Activated CD8-positive, alpha-beta T cell treated with anti-CD3 and anti-CD28 coated beads for 36 hours (primary cell): ENCODE measurements at regions not wholly inside any gene's neighbourhood (a gene's known extent, or its start where the extent isn't known, plus 50 kb on each side); places are given as distances from the start of the nearest gene placed in this dataset.

Experiments
- ATAC-seq: fragments of 200-7000 bp; cut with Tn5 transposase; one replicate; pipeline ENCODE4 v1.10.0; 2021; ENCODE audit warnings: mild to moderate bottlenecking, moderate library complexity
- CTCF ChIA-PET: fragments of 350-600 bp; sonication (Branson Sonifier 250); formaldehyde crosslinking; loops from one replicate; lab custom pipeline; 2021; ENCODE audit warnings: antibody characterized with exemption; lab: Charles Lee
- POLR2A ChIA-PET: fragments of 350-600 bp; sonication (Branson Sonifier 250); formaldehyde crosslinking; loops from one replicate; lab custom pipeline; 2021; ENCODE audit warnings: antibody characterized with exemption; lab: Charles Lee
- DNase-seq: peaks from one replicate; pipeline ENCODE4 v3.0.0-alpha.2; 2020
- H3K27ac Mint-ChIP-seq: one replicate; pipeline ENCODE4 v1.8.0; 2021; ENCODE audit warnings: mild to moderate bottlenecking, mixed read lengths
- H3K27me3 Mint-ChIP-seq: one replicate; pipeline ENCODE4 v1.8.0; 2021; ENCODE audit warnings: mixed read lengths
- H3K36me3 Mint-ChIP-seq: one replicate; pipeline ENCODE4 v1.8.0; 2021; ENCODE audit warnings: low read depth, mixed read lengths
- H3K4me1 Mint-ChIP-seq: one replicate; pipeline ENCODE4 v1.8.0; 2021; ENCODE audit warnings: low read depth, mixed read lengths
- H3K4me3 Mint-ChIP-seq: one replicate; pipeline ENCODE4 v1.8.0; 2021; ENCODE audit warnings: mild to moderate bottlenecking, moderate library complexity, mixed read lengths
- H3K9me3 Mint-ChIP-seq: one replicate; pipeline ENCODE4 v1.8.0; 2021; ENCODE audit warnings: mixed read lengths
- CTCF ChIP-seq: fragments of 200-600 bp; IDR thresholded peaks from one replicate; pipeline ENCODE4 v1.8.0; 2022; ENCODE audit warnings: antibody characterized with exemption, mild to moderate bottlenecking
- intact Hi-C: fragments of 100-400 bp; cut with micrococcal nuclease; formaldehyde crosslinking; loops from one replicate; pipeline ENCODE4 v1.10.0; 2022

GRCh38 chr3:182524711-182525401, 268.4 kb upstream of the ATP11B start:
- ChIA-PET CTCF (interaction anchor here (1.0 kb wide), 1 partner anchor 8 kb away, joined by 3 read pairs; no protein-coding TSS in a partner anchor), POLR2A (no interaction called here)
- H3K36me3 Mint-ChIP-seq, result no peaks in the 10 kb centered on the region
- no peaks in the 10 kb centered on the region for H3K9me3 Mint-ChIP-seq
- H3K27ac Mint-ChIP-seq, result no peak overlapping the region
- no peaks in the 10 kb centered on the region for H3K4me1 Mint-ChIP-seq
- no peaks in the 10 kb centered on the region for H3K27me3 Mint-ChIP-seq
- H3K4me3 Mint-ChIP-seq, result no peak overlapping the region
- intact Hi-C loops, result no loop called here
- ATAC-seq (no peak), DNase-seq (no peak)
- no peak for TF ChIP-seq CTCF

GRCh38 chr3:182525766-182526374, 267.4 kb upstream of the ATP11B start:
- no peaks in the 10 kb centered on the region for H3K9me3 Mint-ChIP-seq
- TF ChIP-seq CTCF, result no peak
- ChIA-PET CTCF (interaction anchor here (1.0 kb wide), 1 partner anchor 9 kb away, joined by 3 read pairs; no protein-coding TSS in a partner anchor), POLR2A (no interaction called here)
- no peaks in the 10 kb centered on the region for H3K27me3 Mint-ChIP-seq
- intact Hi-C loops, result no loop called here
- no peak overlapping the region for H3K4me3 Mint-ChIP-seq
- DNase-seq, result no peak
- no peak overlapping the region for H3K27ac Mint-ChIP-seq
- H3K4me1 Mint-ChIP-seq, result no peaks in the 10 kb centered on the region
- no peaks in the 10 kb centered on the region for H3K36me3 Mint-ChIP-seq
- no peak for ATAC-seq

- POLR2A ChIA-PET, result no interaction called here
Measured at GRCh38 chr3:182527745-182528144, 265.6 kb upstream of the ATP11B start.

GRCh38 chr3:182530316-182530715, 263.0 kb upstream of the ATP11B start:
- H3K36me3 Mint-ChIP-seq, result no peaks in the 10 kb centered on the region
- no peaks in the 10 kb centered on the region for H3K4me1 Mint-ChIP-seq
- H3K27ac Mint-ChIP-seq, result no peak overlapping the region
- intact Hi-C loops, result no loop called here
- ATAC-seq, result no peak
- no peak for DNase-seq
- H3K4me3 Mint-ChIP-seq, result no peak overlapping the region
- H3K27me3 Mint-ChIP-seq, result no peaks in the 10 kb centered on the region
- H3K9me3 Mint-ChIP-seq, result peaks cover 2% of the 10 kb centered on the region
- POLR2A ChIA-PET, result no interaction called here
- no peak for TF ChIP-seq CTCF
- CTCF ChIA-PET, result interaction anchor here (0.6 kb wide), 1 partner anchor 41 kb away, joined by 3 read pairs; no protein-coding TSS in a partner anchor

More at GRCh38 chr3:182527745-182528144, 265.6 kb upstream of the ATP11B start:
- no peak for TF ChIP-seq CTCF
- CTCF ChIA-PET, result no interaction called here
- Mint-ChIP-seq H3K9me3 (no peaks in the 10 kb centered on the region), H3K27ac (no peak overlapping the region), H3K27me3 (no peaks in the 10 kb centered on the region), H3K4me3 (no peak overlapping the region), H3K36me3 (no peaks in the 10 kb centered on the region), H3K4me1 (no peaks in the 10 kb centered on the region)
- intact Hi-C loops, result no loop called here
- ATAC-seq (no peak), DNase-seq (no peak)

GRCh38 chr3:182533394-182533793, 259.9 kb upstream of the ATP11B start:
- Mint-ChIP-seq H3K27me3 (no peaks in the 10 kb centered on the region), H3K4me1 (no peaks in the 10 kb centered on the region), H3K36me3 (no peaks in the 10 kb centered on the region), H3K4me3 (no peak overlapping the region), H3K27ac (no peak overlapping the region), H3K9me3 (peaks cover 5% of the 10 kb centered on the region)
- CTCF ChIA-PET, result no interaction called here
- no peak for DNase-seq
- intact Hi-C loops, result no loop called here
- POLR2A ChIA-PET, result no interaction called here
- no peak for ATAC-seq
- TF ChIP-seq CTCF, result no peak
